GM23338 (cell line): ENCODE measurements at regions not wholly inside any gene's neighbourhood (a gene's known extent, or its start where the extent isn't known, plus 50 kb on each side); places are given as distances from the start of the nearest gene placed in this dataset.

Source experiments
- ATAC-seq: fragments of 200-7000 bp; cut with Tn5 transposase; 3 replicates; pipeline ENCODE4 v1.9.1; 2020
- DNase-seq: peaks from one replicate; pipeline ENCODE4 v3.0.0-alpha.2; 2015; ENCODE audit warnings: low spot score
- H2AFZ ChIP-seq: fragments of 200-600 bp; sonication (generic); 2 replicates; pipeline ENCODE4 v1.8.0; 2016; ENCODE audit warnings: antibody characterized with exemption, mild to moderate bottlenecking, moderate library complexity
- H3F3A ChIP-seq: fragments of 200-600 bp; sonication (generic); replicated peaks from 2 replicates; pipeline ENCODE4 v1.8.0; 2017; ENCODE audit warnings: antibody characterized with exemption, mixed run types, low read depth
- H3K27ac ChIP-seq: fragments of 200-600 bp; sonication (generic); 2 replicates; pipeline ENCODE4 v1.6.1; 2016; ENCODE audit warnings: low read depth
- H3K27me3 ChIP-seq: fragments of 200-600 bp; sonication (generic); 2 replicates; pipeline ENCODE4 v1.8.0; 2016; ENCODE audit warnings: mild to moderate bottlenecking, mixed run types, moderate library complexity; ENCODE audit not compliant: insufficient read depth
- H3K36me3 ChIP-seq: fragments of 200-600 bp; sonication (generic); 2 replicates; pipeline ENCODE4 v1.8.0; 2016; ENCODE audit warnings: mild to moderate bottlenecking; ENCODE audit not compliant: insufficient read depth
- H3K4me1 ChIP-seq: fragments of 200-600 bp; sonication (generic); 2 replicates; pipeline ENCODE4 v1.8.0; 2016; ENCODE audit warnings: mild to moderate bottlenecking, moderate library complexity; ENCODE audit not compliant: insufficient read depth
- H3K4me2 ChIP-seq: fragments of 200-600 bp; sonication (generic); 2 replicates; pipeline ENCODE4 v1.7.1; 2017; ENCODE audit warnings: mixed run types
- H3K4me3 ChIP-seq: fragments of 200-600 bp; sonication (generic); 2 replicates; pipeline ENCODE4 v1.6.1; 2016; ENCODE audit warnings: mixed run types
- H3K79me2 ChIP-seq: fragments of 200-600 bp; sonication (generic); replicated peaks from 2 replicates; pipeline ENCODE4 v1.8.0; 2017; ENCODE audit warnings: mild to moderate bottlenecking; ENCODE audit not compliant: insufficient read depth
- H3K9me2 ChIP-seq: fragments of 200-600 bp; sonication (generic); 2 replicates; pipeline ENCODE4 v1.8.0; 2017; ENCODE audit not compliant: insufficient read depth
- H4K20me1 ChIP-seq: fragments of 200-600 bp; sonication (generic); replicated peaks from 2 replicates; pipeline ENCODE4 v1.8.0; 2017; ENCODE audit warnings: mild to moderate bottlenecking; ENCODE audit not compliant: insufficient read depth
- H3K27ac Mint-ChIP-seq: 2 replicates; pipeline ENCODE4 v1.8.0; 2020; ENCODE audit warnings: inconsistent platforms, mild to moderate bottlenecking, moderate library complexity, mixed read lengths
- H3K27me3 Mint-ChIP-seq: 3 replicates; pipeline ENCODE4 v1.8.0; 2022; ENCODE audit warnings: low read depth, mild to moderate bottlenecking, moderate library complexity, mixed read lengths, inconsistent platforms; ENCODE audit not compliant: insufficient read depth, poor library complexity
- H3K36me3 Mint-ChIP-seq: 3 replicates; pipeline ENCODE4 v1.8.0; 2021; ENCODE audit warnings: low read depth, mild to moderate bottlenecking, inconsistent platforms, moderate library complexity, mixed read lengths
- H3K4me1 Mint-ChIP-seq: 3 replicates; pipeline ENCODE4 v1.8.0; 2020; ENCODE audit warnings: mild to moderate bottlenecking, inconsistent platforms, mixed read lengths
- H3K4me3 Mint-ChIP-seq: 3 replicates; pipeline ENCODE4 v1.8.0; 2021; ENCODE audit warnings: moderate library complexity, mild to moderate bottlenecking, inconsistent platforms, mixed read lengths
- H3K9me3 Mint-ChIP-seq: 3 replicates; pipeline ENCODE4 v1.8.0; 2020; ENCODE audit warnings: moderate library complexity, mild to moderate bottlenecking, inconsistent platforms, mixed read lengths
- EZH2 ChIP-seq: fragments of 200-600 bp; sonication (generic); IDR thresholded peaks from one replicate; pipeline ENCODE4 v1.8.0; 2017; ENCODE audit warnings: antibody characterized with exemption, mild to moderate bottlenecking, low read depth; ENCODE audit not compliant: unreplicated experiment
- EZH2phosphoT487 ChIP-seq: fragments of 200-600 bp; sonication (generic); IDR thresholded peaks from one replicate; pipeline ENCODE4 v1.8.1; 2018; ENCODE audit warnings: antibody characterized with exemption; ENCODE audit not compliant: unreplicated experiment
- NANOG ChIP-seq: IDR thresholded peaks from 2 replicates; pipeline ENCODE4 v1.6.1; 2016; ENCODE audit warnings: antibody characterized with exemption, borderline replicate concordance
- POLR2AphosphoS5 ChIP-seq: IDR thresholded peaks from 2 replicates; pipeline ENCODE4 v1.6.1; 2016; ENCODE audit warnings: antibody characterized with exemption, low read depth
- STAT1 ChIP-seq: IDR thresholded peaks from one replicate; pipeline ENCODE4 v1.6.1; 2016; ENCODE audit warnings: antibody characterized with exemption; ENCODE audit not compliant: unreplicated experiment
- ZNF114 ChIP-seq: fragments of 250-450 bp; sonication (Bioruptor Pico); IDR thresholded peaks from 2 replicates; pipeline ENCODE4 v1.5.0; 2020; ENCODE audit warnings: mild to moderate bottlenecking, moderate library complexity
- ZNF331 ChIP-seq: fragments of 250-450 bp; sonication (Bioruptor Pico); IDR thresholded peaks from 2 replicates; pipeline ENCODE4 v1.5.0; 2020; ENCODE audit warnings: low read depth, mild to moderate bottlenecking, moderate library complexity
- TF ChIP-seq, protein P1 (sequence below), 2 experiments: fragments of 200-600 bp in 1 of 2; sonication (generic) in 1 of 2; conservative IDR thresholded peaks; 2 replicates each; pipeline versions ENCODE4 v1.5.1 to v1.6.1; 2016 to 2017; ENCODE audit warnings: antibody characterized with exemption in 2 of 2, low read depth in 2 of 2, mild to moderate bottlenecking in 2 of 2, moderate library complexity in 1 of 2
- TF ChIP-seq, protein P2 (sequence below): IDR thresholded peaks from 2 replicates; pipeline ENCODE4 v1.6.1; 2016; ENCODE audit warnings: antibody characterized with exemption
- TF ChIP-seq, protein P3 (sequence below): IDR thresholded peaks from one replicate; pipeline ENCODE4 v1.6.1; 2018; ENCODE audit warnings: antibody characterized with exemption; ENCODE audit not compliant: unreplicated experiment

DNA sequence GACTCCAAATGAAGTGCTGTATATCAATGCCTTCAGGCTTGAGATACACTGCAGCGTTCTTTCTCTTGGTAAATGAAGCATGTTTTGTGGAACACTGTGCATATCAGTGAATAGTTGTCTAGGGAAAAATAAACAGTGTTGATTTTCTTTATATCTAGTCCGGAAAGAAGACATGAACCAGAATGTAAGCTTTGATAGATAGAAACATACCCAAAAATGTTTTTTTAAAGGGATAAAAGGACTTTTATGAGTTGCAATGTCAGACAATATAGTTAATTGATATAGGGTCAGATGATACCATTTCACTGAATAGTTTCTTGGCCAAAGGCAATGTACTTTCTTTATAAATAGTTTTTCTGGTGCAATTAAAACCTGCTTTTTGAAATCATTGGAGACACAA is 1037.8 kb downstream of the OTOL1 start:
- ATAC-seq: no peak

DNA sequence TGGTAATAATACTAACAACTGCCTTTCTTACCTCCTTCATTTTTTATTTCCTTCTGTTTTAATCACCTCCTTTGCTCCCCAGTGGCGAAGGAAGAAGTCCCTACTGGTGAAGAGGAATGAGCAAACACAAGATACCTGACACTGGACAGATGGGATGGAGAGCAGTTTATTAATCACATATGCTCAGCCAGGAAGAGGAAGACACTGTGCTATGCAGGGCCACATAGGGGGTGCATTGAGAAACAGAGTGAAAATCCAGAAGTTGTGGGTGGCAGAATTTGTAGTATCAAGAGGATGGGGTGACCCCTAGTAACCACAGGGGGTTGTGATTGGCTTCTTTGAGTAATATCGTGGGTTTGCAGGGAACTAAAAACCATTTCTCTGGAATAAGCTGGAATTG is 1041.9 kb downstream of the OTOL1 start:
- Histone ChIP-seq H3K4me3 (no peak overlapping the region), H3K4me1 (no peaks in the 10 kb centered on the region), H3K27ac (no peak overlapping the region), H3K4me2 (no peak overlapping the region), H3K79me2 (no peaks in the 10 kb centered on the region), H4K20me1 (no peaks in the 10 kb centered on the region), H2AFZ (peak overlapping the region; percentile 84), H3K9me2 (no peaks in the 10 kb centered on the region), H3K36me3 (no peaks in the 10 kb centered on the region), H3K27me3 (no peaks in the 10 kb centered on the region), H3F3A (no peaks in the 10 kb centered on the region)
- Mint-ChIP-seq H3K36me3 (no peaks in the 10 kb centered on the region), H3K27me3 (no peaks in the 10 kb centered on the region), H3K4me1 (no peaks in the 10 kb centered on the region; the same call in 2 of the 3 replicates), H3K9me3 (no peaks in the 10 kb centered on the region), H3K4me3 (no peak overlapping the region), H3K27ac (no peak overlapping the region)
- DNase-seq: no peak
- no peak for ATAC-seq
- TF ChIP-seq ZNF114 (CRISPR knock-in tag) (no peak), NANOG (no peak), EZH2phosphoT487 (no peak), STAT1 (no peak), EZH2 (no peak), POLR2AphosphoS5 (no peak)
- TF ChIP-seq, protein P1, sequence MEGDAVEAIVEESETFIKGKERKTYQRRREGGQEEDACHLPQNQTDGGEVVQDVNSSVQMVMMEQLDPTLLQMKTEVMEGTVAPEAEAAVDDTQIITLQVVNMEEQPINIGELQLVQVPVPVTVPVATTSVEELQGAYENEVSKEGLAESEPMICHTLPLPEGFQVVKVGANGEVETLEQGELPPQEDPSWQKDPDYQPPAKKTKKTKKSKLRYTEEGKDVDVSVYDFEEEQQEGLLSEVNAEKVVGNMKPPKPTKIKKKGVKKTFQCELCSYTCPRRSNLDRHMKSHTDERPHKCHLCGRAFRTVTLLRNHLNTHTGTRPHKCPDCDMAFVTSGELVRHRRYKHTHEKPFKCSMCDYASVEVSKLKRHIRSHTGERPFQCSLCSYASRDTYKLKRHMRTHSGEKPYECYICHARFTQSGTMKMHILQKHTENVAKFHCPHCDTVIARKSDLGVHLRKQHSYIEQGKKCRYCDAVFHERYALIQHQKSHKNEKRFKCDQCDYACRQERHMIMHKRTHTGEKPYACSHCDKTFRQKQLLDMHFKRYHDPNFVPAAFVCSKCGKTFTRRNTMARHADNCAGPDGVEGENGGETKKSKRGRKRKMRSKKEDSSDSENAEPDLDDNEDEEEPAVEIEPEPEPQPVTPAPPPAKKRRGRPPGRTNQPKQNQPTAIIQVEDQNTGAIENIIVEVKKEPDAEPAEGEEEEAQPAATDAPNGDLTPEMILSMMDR (conservative IDR thresholded peaks at IDR 0.05; ENCODE audit: low read depth in 2 of 2): no peak

More for the DNA sequence above, 1037.8 kb downstream of the OTOL1 start:
- Histone ChIP-seq H3K9me2 (no peaks in the 10 kb centered on the region), H3K4me1 (no peaks in the 10 kb centered on the region), H3K36me3 (no peaks in the 10 kb centered on the region), H3K79me2 (no peaks in the 10 kb centered on the region), H3K4me2 (no peak overlapping the region), H3K27ac (no peak overlapping the region), H3K27me3 (no peaks in the 10 kb centered on the region), H3K4me3 (no peak overlapping the region), H2AFZ (peak overlapping the region; percentile 1; the same call in 1 of the 2 replicates), H3F3A (no peaks in the 10 kb centered on the region), H4K20me1 (no peaks in the 10 kb centered on the region)
- Mint-ChIP-seq H3K4me3 (no peak overlapping the region), H3K9me3 (no peaks in the 10 kb centered on the region), H3K27ac (no peak overlapping the region), H3K36me3 (no peaks in the 10 kb centered on the region), H3K4me1 (no peaks in the 10 kb centered on the region; the same call in 2 of the 3 replicates), H3K27me3 (no peaks in the 10 kb centered on the region)
- DNase-seq: no peak
- TF ChIP-seq ZNF331: no peak
- TF ChIP-seq, protein P2, sequence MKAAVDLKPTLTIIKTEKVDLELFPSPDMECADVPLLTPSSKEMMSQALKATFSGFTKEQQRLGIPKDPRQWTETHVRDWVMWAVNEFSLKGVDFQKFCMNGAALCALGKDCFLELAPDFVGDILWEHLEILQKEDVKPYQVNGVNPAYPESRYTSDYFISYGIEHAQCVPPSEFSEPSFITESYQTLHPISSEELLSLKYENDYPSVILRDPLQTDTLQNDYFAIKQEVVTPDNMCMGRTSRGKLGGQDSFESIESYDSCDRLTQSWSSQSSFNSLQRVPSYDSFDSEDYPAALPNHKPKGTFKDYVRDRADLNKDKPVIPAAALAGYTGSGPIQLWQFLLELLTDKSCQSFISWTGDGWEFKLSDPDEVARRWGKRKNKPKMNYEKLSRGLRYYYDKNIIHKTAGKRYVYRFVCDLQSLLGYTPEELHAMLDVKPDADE: no peak
- TF ChIP-seq POLR2AphosphoS5: no peak
- TF ChIP-seq, protein P3, sequence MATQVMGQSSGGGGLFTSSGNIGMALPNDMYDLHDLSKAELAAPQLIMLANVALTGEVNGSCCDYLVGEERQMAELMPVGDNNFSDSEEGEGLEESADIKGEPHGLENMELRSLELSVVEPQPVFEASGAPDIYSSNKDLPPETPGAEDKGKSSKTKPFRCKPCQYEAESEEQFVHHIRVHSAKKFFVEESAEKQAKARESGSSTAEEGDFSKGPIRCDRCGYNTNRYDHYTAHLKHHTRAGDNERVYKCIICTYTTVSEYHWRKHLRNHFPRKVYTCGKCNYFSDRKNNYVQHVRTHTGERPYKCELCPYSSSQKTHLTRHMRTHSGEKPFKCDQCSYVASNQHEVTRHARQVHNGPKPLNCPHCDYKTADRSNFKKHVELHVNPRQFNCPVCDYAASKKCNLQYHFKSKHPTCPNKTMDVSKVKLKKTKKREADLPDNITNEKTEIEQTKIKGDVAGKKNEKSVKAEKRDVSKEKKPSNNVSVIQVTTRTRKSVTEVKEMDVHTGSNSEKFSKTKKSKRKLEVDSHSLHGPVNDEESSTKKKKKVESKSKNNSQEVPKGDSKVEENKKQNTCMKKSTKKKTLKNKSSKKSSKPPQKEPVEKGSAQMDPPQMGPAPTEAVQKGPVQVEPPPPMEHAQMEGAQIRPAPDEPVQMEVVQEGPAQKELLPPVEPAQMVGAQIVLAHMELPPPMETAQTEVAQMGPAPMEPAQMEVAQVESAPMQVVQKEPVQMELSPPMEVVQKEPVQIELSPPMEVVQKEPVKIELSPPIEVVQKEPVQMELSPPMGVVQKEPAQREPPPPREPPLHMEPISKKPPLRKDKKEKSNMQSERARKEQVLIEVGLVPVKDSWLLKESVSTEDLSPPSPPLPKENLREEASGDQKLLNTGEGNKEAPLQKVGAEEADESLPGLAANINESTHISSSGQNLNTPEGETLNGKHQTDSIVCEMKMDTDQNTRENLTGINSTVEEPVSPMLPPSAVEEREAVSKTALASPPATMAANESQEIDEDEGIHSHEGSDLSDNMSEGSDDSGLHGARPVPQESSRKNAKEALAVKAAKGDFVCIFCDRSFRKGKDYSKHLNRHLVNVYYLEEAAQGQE: no peak
- no peak for TF ChIP-seq ZNF114 (CRISPR knock-in tag)
